GM21723 (cell line): ENCODE measurements at regions not wholly inside any gene's neighbourhood (a gene's known extent, or its start where the extent isn't known, plus 50 kb on each side); places are given as distances from the start of the nearest gene placed in this dataset.
"Not testable (repeated sequence)": the region's sequence is repeated elsewhere in the genome, so short reads cannot be mapped to it uniquely, and the experiment has no call there.

Experiments used
- ATAC-seq: cut with Tn5 transposase; IDR thresholded peaks from one replicate; pipeline ENCODE4 v1.9.1; 2021; ENCODE audit warnings: mild to moderate bottlenecking, moderate library complexity; ENCODE audit not compliant: unreplicated experiment

- not testable (repeated sequence) for ATAC-seq
These were observed 491.4 kb upstream of the SMIM31 start for GRCh38 chr4:164262508-164262907.

- not testable (repeated sequence) for ATAC-seq
These were observed 476.5 kb upstream of the SMIM31 start for GRCh38 chr4:164277414-164277813.

- ATAC-seq: no peak
These were observed 466.8 kb upstream of the SMIM31 start for GRCh38 chr4:164287173-164287572.

GRCh38 chr4:164288578-164288977 lies 465.4 kb upstream of the SMIM31 start:
- ATAC-seq: no peak

GRCh38 chr4:164293203-164293602 lies 460.7 kb upstream of the SMIM31 start:
- no peak for ATAC-seq

GRCh38 chr4:164293743-164294142 lies 460.2 kb upstream of the SMIM31 start:
- ATAC-seq: no peak

GRCh38 chr4:164301430-164301829 lies 452.5 kb upstream of the SMIM31 start:
- no peak for ATAC-seq

GRCh38 chr4:164304101-164304639 lies 449.8 kb upstream of the SMIM31 start:
- ATAC-seq: peak; percentile 74

- ATAC-seq: no peak
These were observed 449.1 kb upstream of the SMIM31 start for GRCh38 chr4:164304861-164305260.

GRCh38 chr4:164307262-164307661 lies 446.7 kb upstream of the SMIM31 start:
- ATAC-seq: no peak

GRCh38 chr4:164312671-164313070 lies 441.3 kb upstream of the SMIM31 start:
- no peak for ATAC-seq

- ATAC-seq: no peak
These were observed 440.1 kb upstream of the SMIM31 start for GRCh38 chr4:164313853-164314252.

- no peak for ATAC-seq
These were observed 435.6 kb upstream of the SMIM31 start for GRCh38 chr4:164318350-164318749.

GRCh38 chr4:164319688-164320087 lies 434.2 kb upstream of the SMIM31 start:
- no peak for ATAC-seq

GRCh38 chr4:164320847-164321246 lies 433.1 kb upstream of the SMIM31 start:
- ATAC-seq: no peak

GRCh38 chr4:164326056-164326455 lies 427.9 kb upstream of the SMIM31 start:
- ATAC-seq: no peak

- ATAC-seq: no peak
These were observed 416.5 kb upstream of the SMIM31 start for GRCh38 chr4:164337219-164337944.

- ATAC-seq: no peak
These were observed 410.4 kb upstream of the SMIM31 start for GRCh38 chr4:164343472-164343976.

GRCh38 chr4:164345756-164346155 lies 408.2 kb upstream of the SMIM31 start:
- ATAC-seq: no peak

GRCh38 chr4:164350061-164350460 lies 403.9 kb upstream of the SMIM31 start:
- ATAC-seq: no peak

GRCh38 chr4:164350716-164351115 lies 403.2 kb upstream of the SMIM31 start:
- ATAC-seq: not testable (repeated sequence)

GRCh38 chr4:164357957-164358356 lies 396.0 kb upstream of the SMIM31 start:
- no peak for ATAC-seq

- no peak for ATAC-seq
These were observed 395.5 kb upstream of the SMIM31 start for GRCh38 chr4:164358400-164358799.
